ENCODE measurements at regions not wholly inside any gene's neighbourhood (a gene's known extent, or its start where the extent isn't known, plus 50 kb on each side); places are given as distances from the start of the nearest gene placed in this dataset.

DNA sequence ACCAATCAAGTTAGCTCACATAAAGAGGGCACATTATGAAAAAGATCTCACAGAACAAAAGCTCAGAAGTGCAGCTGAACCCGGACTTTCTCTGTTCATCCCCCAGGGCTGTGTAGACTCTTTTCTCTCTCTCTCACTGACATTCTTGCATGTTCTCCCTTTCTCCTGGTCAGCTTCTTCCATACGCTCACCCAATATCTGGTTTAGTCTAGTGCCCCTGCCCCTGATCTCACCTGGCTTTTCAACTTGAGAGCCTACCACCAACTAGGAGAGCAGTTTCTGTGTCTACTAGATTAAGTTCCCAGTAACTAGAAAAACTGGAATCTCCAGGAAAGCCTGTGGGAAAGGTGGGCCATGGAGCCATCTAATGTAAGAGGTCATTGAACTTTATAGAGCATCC, 126.9 kb upstream of the GRIK3 start:
- no peaks in the 10 kb centered on the region for H3K36me3 ChIP-seq (ENCODE audit: control insufficient read depth in 2 of 2, extremely low read depth in 1 of 2, insufficient read depth in 2 of 2, low read length in 2 of 2)
- CTCF ChIA-PET = no interaction called here
- no peaks in the 10 kb centered on the region for H3K27me3 ChIP-seq (ENCODE audit: control insufficient read depth in 2 of 2, insufficient read depth in 2 of 2, low read length in 2 of 2)
- POLR2A ChIA-PET = no interaction called here
- no peak overlapping the region for H3K4me2 ChIP-seq (ENCODE audit: insufficient read depth, low read length)
- no peak overlapping the region for H3K9ac ChIP-seq (replicated peaks; ENCODE audit: extremely low read depth, insufficient read depth, low read length)
- no peaks in the 10 kb centered on the region for H3K79me2 ChIP-seq (ENCODE audit: control insufficient read depth, insufficient read depth, low read length)
- no peaks in the 10 kb centered on the region for H3K9me3 ChIP-seq (replicated peaks; ENCODE audit: control insufficient read depth, insufficient read depth, low read length)
- no peak for DNase-seq (ENCODE audit: low read depth, low spot score)
- no peaks in the 10 kb centered on the region for H3K9me1 ChIP-seq (replicated peaks; ENCODE audit: control insufficient read depth, extremely low read depth, insufficient read depth, low read length)
- no peak overlapping the region for H3K27ac ChIP-seq (ENCODE audit: insufficient read depth, low read depth, low read length)
- dilution Hi-C loops (cut with MboI; ENCODE audit: extremely low pct_ligation_motif_present, low sequenced_read_pairs) (no loop called here), intact Hi-C loops (cut with micrococcal nuclease) (no loop called here)
- no peak overlapping the region for H3K4me3 ChIP-seq (replicated peaks in 1 of 3; ENCODE audit: insufficient read depth in 1 of 3, low read depth in 1 of 3, low read length in 3 of 3)
- TF ChIP-seq MYC (IDR thresholded peaks at IDR 0.05; ENCODE audit: low read depth, low read length) (no peak), FOS (IDR thresholded peaks at IDR 0.05; ENCODE audit: borderline replicate concordance, insufficient read depth, low read length) (no peak), GATA2 (IDR thresholded peaks at IDR 0.05; ENCODE audit: insufficient read depth, insufficient read length, low read depth, low read length) (no peak), EZH2 (IDR thresholded peaks at IDR 0.05; ENCODE audit: borderline replicate concordance, low read depth, low read length, severe bottlenecking) (no peak), POLR2A (IDR thresholded peaks at IDR 0.05; ENCODE audit: low read depth, low read length) (no peak), POLR2AphosphoS5 (IDR thresholded peaks at IDR 0.05; ENCODE audit: insufficient read depth, low read depth, low read length) (no peak), JUN (IDR thresholded peaks at IDR 0.05; ENCODE audit: borderline replicate concordance, insufficient read depth, insufficient read length, low read depth) (no peak)
- TF ChIP-seq, protein P1, sequence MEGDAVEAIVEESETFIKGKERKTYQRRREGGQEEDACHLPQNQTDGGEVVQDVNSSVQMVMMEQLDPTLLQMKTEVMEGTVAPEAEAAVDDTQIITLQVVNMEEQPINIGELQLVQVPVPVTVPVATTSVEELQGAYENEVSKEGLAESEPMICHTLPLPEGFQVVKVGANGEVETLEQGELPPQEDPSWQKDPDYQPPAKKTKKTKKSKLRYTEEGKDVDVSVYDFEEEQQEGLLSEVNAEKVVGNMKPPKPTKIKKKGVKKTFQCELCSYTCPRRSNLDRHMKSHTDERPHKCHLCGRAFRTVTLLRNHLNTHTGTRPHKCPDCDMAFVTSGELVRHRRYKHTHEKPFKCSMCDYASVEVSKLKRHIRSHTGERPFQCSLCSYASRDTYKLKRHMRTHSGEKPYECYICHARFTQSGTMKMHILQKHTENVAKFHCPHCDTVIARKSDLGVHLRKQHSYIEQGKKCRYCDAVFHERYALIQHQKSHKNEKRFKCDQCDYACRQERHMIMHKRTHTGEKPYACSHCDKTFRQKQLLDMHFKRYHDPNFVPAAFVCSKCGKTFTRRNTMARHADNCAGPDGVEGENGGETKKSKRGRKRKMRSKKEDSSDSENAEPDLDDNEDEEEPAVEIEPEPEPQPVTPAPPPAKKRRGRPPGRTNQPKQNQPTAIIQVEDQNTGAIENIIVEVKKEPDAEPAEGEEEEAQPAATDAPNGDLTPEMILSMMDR (IDR thresholded peaks at IDR 0.05; ENCODE audit: extremely low read depth in 1 of 2, insufficient read depth in 1 of 2, low read depth in 1 of 2, low read length in 2 of 2) = no peak
- TF ChIP-seq, protein P2, sequence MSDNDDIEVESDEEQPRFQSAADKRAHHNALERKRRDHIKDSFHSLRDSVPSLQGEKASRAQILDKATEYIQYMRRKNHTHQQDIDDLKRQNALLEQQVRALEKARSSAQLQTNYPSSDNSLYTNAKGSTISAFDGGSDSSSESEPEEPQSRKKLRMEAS (IDR thresholded peaks at IDR 0.05; ENCODE audit: insufficient read depth, insufficient read length) = no peak
- BruUV-seq (replicated peaks) = no TSS peak
- no peaks in the 10 kb centered on the region for H3K4me1 ChIP-seq (ENCODE audit: control insufficient read depth, extremely low read depth, insufficient read depth, low read length)
- H2AFZ ChIP-seq (ENCODE audit: low read depth, low read length) = no peak overlapping the region
- FAIRE-seq = no peak
- H4K20me1 ChIP-seq (replicated peaks; ENCODE audit: control insufficient read depth, extremely low read depth, insufficient read depth, low read length) = no peaks in the 10 kb centered on the region

Data from endothelial cell of umbilical vein (primary cell).